Activated naive CD4-positive, alpha-beta T cell treated with anti-CD3 and anti-CD28 coated beads for 36 hours (primary cell): ENCODE measurements at regions not wholly inside any gene's neighbourhood (a gene's known extent, or its start where the extent isn't known, plus 50 kb on each side); places are given as distances from the start of the nearest gene placed in this dataset.

Source experiments
- CTCF ChIA-PET: fragments of 350-600 bp; sonication (Branson Sonifier 250); formaldehyde crosslinking; loops from one replicate; lab custom pipeline; 2021; ENCODE audit warnings: antibody characterized with exemption; lab: Charles Lee
- DNase-seq: peaks from one replicate; pipeline ENCODE4 v3.0.0-alpha.2; 2020
- H3K27ac Mint-ChIP-seq: one replicate; pipeline ENCODE4 v1.8.0; 2021; ENCODE audit warnings: mild to moderate bottlenecking, mixed read lengths
- H3K27me3 Mint-ChIP-seq: one replicate; pipeline ENCODE4 v1.8.0; 2021; ENCODE audit warnings: low read depth, mixed read lengths
- H3K36me3 Mint-ChIP-seq: one replicate; pipeline ENCODE4 v1.8.0; 2021; ENCODE audit warnings: low read depth, mixed read lengths
- H3K4me1 Mint-ChIP-seq: one replicate; pipeline ENCODE4 v1.8.0; 2021; ENCODE audit warnings: low read depth, mixed read lengths
- H3K4me3 Mint-ChIP-seq: one replicate; pipeline ENCODE4 v1.8.0; 2021; ENCODE audit warnings: mild to moderate bottlenecking, moderate library complexity, mixed read lengths
- H3K9me3 Mint-ChIP-seq: one replicate; pipeline ENCODE4 v1.8.0; 2021; ENCODE audit warnings: mixed read lengths
- intact Hi-C: fragments of 100-400 bp; cut with micrococcal nuclease; formaldehyde crosslinking; loops from one replicate; pipeline ENCODE4 v1.15.1; 2023

- no peaks in the 10 kb centered on the region for H3K4me1 Mint-ChIP-seq
- no peak overlapping the region for H3K27ac Mint-ChIP-seq
- H3K27me3 Mint-ChIP-seq, result no peaks in the 10 kb centered on the region
- H3K4me3 Mint-ChIP-seq, result no peak overlapping the region
- intact Hi-C loops, result no loop called here
- DNase-seq, result no peak
- no peaks in the 10 kb centered on the region for H3K36me3 Mint-ChIP-seq
- peaks cover 4% of the 10 kb centered on the region for H3K9me3 Mint-ChIP-seq
- CTCF ChIA-PET, result no interaction called here
Measured at GRCh38 chr18:73245345-73245744, 377.6 kb upstream of the NETO1 start.

- no peak overlapping the region for H3K4me3 Mint-ChIP-seq
- no peaks in the 10 kb centered on the region for H3K27me3 Mint-ChIP-seq
- no peaks in the 10 kb centered on the region for H3K4me1 Mint-ChIP-seq
- no peak for DNase-seq
- no peak overlapping the region for H3K27ac Mint-ChIP-seq
- H3K9me3 Mint-ChIP-seq, result peaks cover 4% of the 10 kb centered on the region
- intact Hi-C loops, result no loop called here
- CTCF ChIA-PET, result no interaction called here
- no peaks in the 10 kb centered on the region for H3K36me3 Mint-ChIP-seq
Measured at GRCh38 chr18:73244401-73244800, 376.6 kb upstream of the NETO1 start.

DNA sequence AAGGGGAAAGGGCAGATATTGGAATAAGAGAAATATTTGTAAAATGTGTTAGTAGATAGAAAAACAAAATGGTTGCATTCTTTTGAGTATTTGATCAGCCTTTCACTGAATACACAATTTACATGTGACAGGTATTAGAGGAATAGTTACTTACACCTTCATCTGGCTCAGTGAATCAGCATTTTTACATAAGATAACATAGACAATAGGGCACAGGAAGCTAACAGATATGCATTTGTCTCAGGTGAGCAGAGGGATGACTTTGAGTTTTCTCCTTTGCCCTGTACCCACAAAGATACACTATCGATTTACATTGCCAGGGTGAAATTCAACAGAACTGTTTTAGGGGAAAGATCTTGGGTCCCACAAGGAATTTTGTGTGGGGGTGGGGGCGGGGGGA, 373.1 kb upstream of the NETO1 start:
- Mint-ChIP-seq H3K4me3 (no peak overlapping the region), H3K4me1 (no peaks in the 10 kb centered on the region), H3K36me3 (no peaks in the 10 kb centered on the region), H3K9me3 (peaks cover 2% of the 10 kb centered on the region), H3K27ac (no peak overlapping the region), H3K27me3 (no peaks in the 10 kb centered on the region)
- no peak for DNase-seq
- CTCF ChIA-PET, result interaction anchor here (0.9 kb wide), 1 partner anchor 67 kb away, joined by 3 read pairs; no protein-coding TSS in a partner anchor
- intact Hi-C loops, result no loop called here

GRCh38 chr18:73235921-73236320, 368.1 kb upstream of the NETO1 start:
- no peaks in the 10 kb centered on the region for H3K27me3 Mint-ChIP-seq
- H3K9me3 Mint-ChIP-seq, result peaks cover 2% of the 10 kb centered on the region
- CTCF ChIA-PET, result no interaction called here
- no peak overlapping the region for H3K27ac Mint-ChIP-seq
- intact Hi-C loops, result no loop called here
- H3K4me1 Mint-ChIP-seq, result no peaks in the 10 kb centered on the region
- no peak for DNase-seq
- H3K36me3 Mint-ChIP-seq, result no peaks in the 10 kb centered on the region
- no peak overlapping the region for H3K4me3 Mint-ChIP-seq

- H3K27ac Mint-ChIP-seq, result no peak overlapping the region
- intact Hi-C loops, result no loop called here
- CTCF ChIA-PET, result no interaction called here
- no peaks in the 10 kb centered on the region for H3K4me1 Mint-ChIP-seq
- DNase-seq, result no peak
- no peak overlapping the region for H3K4me3 Mint-ChIP-seq
- H3K36me3 Mint-ChIP-seq, result no peaks in the 10 kb centered on the region
- peaks cover 2% of the 10 kb centered on the region for H3K9me3 Mint-ChIP-seq
- H3K27me3 Mint-ChIP-seq, result no peaks in the 10 kb centered on the region
Measured at GRCh38 chr18:73235491-73235890, 367.7 kb upstream of the NETO1 start.

GRCh38 chr18:73232933-73233332, 365.1 kb upstream of the NETO1 start:
- no peak for DNase-seq
- Mint-ChIP-seq H3K9me3 (peaks cover 2% of the 10 kb centered on the region), H3K27me3 (no peaks in the 10 kb centered on the region), H3K4me1 (no peaks in the 10 kb centered on the region), H3K27ac (no peak overlapping the region), H3K36me3 (no peaks in the 10 kb centered on the region), H3K4me3 (no peak overlapping the region)
- CTCF ChIA-PET, result no interaction called here
- intact Hi-C loops, result no loop called here

- Mint-ChIP-seq H3K9me3 (peaks cover 14% of the 10 kb centered on the region), H3K27me3 (no peaks in the 10 kb centered on the region), H3K36me3 (no peaks in the 10 kb centered on the region), H3K4me3 (no peak overlapping the region), H3K4me1 (no peaks in the 10 kb centered on the region), H3K27ac (no peak overlapping the region)
- no peak for DNase-seq
- intact Hi-C loops, result no loop called here
- CTCF ChIA-PET, result no interaction called here
Measured at GRCh38 chr18:73220663-73221062, 352.9 kb upstream of the NETO1 start.

- Mint-ChIP-seq H3K27me3 (no peaks in the 10 kb centered on the region), H3K9me3 (peaks cover 16% of the 10 kb centered on the region), H3K4me1 (no peaks in the 10 kb centered on the region), H3K4me3 (no peak overlapping the region), H3K36me3 (no peaks in the 10 kb centered on the region), H3K27ac (no peak overlapping the region)
- DNase-seq, result no peak
- intact Hi-C loops, result no loop called here
- CTCF ChIA-PET, result no interaction called here
Measured at GRCh38 chr18:73218293-73218692, 350.5 kb upstream of the NETO1 start.

- H3K4me3 Mint-ChIP-seq, result no peak overlapping the region
- no peak overlapping the region for H3K27ac Mint-ChIP-seq
- no peaks in the 10 kb centered on the region for H3K36me3 Mint-ChIP-seq
- intact Hi-C loops, result no loop called here
- CTCF ChIA-PET, result no interaction called here
- H3K4me1 Mint-ChIP-seq, result no peaks in the 10 kb centered on the region
- no peak for DNase-seq
- H3K27me3 Mint-ChIP-seq, result no peaks in the 10 kb centered on the region
- H3K9me3 Mint-ChIP-seq, result peaks cover 5% of the 10 kb centered on the region
Measured at GRCh38 chr18:73214970-73215369, 347.2 kb upstream of the NETO1 start.

- intact Hi-C loops, result no loop called here
- no peak for DNase-seq
- Mint-ChIP-seq H3K27ac (no peak overlapping the region), H3K4me1 (no peaks in the 10 kb centered on the region), H3K27me3 (no peaks in the 10 kb centered on the region), H3K9me3 (peaks cover 5% of the 10 kb centered on the region), H3K36me3 (no peaks in the 10 kb centered on the region), H3K4me3 (no peak overlapping the region)
- CTCF ChIA-PET, result no interaction called here
Measured at GRCh38 chr18:73212442-73212841, 344.7 kb upstream of the NETO1 start.

GRCh38 chr18:73201940-73202339, 334.2 kb upstream of the NETO1 start:
- no peak for DNase-seq
- H3K4me3 Mint-ChIP-seq, result no peak overlapping the region

DNA sequence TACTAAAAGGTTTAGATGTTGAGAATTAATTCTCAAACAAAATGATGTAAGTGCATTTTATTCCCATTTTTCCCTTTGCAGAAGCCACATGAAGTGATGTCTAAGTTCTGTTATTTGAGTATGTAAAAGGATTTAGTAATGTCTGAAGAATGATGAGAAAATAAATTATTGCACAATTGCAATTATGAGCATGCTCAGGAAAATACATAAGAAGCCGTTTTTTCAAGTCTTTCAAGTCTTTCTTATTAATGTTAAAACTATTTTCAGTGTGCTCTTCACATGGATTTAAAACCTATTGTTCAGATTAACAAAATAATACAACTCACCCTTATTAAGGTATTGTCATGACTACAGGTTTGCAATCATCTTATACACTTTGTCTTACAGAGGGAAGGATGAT, 331.4 kb upstream of the NETO1 start:
- intact Hi-C loops, result no loop called here
- Mint-ChIP-seq H3K4me1 (no peaks in the 10 kb centered on the region), H3K4me3 (no peak overlapping the region), H3K36me3 (no peaks in the 10 kb centered on the region), H3K27me3 (no peaks in the 10 kb centered on the region), H3K9me3 (peaks cover 3% of the 10 kb centered on the region), H3K27ac (no peak overlapping the region)
- no peak for DNase-seq
- CTCF ChIA-PET, result no interaction called here

More at GRCh38 chr18:73201940-73202339, 334.2 kb upstream of the NETO1 start:
- Mint-ChIP-seq H3K4me1 (no peaks in the 10 kb centered on the region), H3K36me3 (no peaks in the 10 kb centered on the region), H3K27ac (no peak overlapping the region), H3K9me3 (peaks cover 3% of the 10 kb centered on the region), H3K27me3 (no peaks in the 10 kb centered on the region)
- CTCF ChIA-PET, result no interaction called here
- intact Hi-C loops, result no loop called here

DNA sequence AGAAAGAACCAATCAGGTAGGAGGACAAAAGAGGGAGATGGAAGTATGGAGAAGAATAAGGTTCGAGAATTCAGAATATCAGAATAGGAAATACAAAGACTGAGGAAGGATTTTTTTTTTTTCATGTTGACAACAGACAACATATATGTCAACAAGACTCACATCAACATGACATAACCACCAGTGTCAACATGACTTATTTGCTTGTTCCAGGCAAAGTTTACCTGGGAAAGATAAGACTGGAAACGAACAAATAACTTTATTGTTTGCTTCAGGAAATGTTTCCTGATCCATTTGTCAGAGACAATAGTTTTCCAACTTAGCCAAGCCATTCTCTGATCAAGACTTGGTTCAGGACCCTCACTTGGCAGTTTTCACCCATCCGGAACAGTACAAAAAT, 321.9 kb upstream of the NETO1 start:
- DNase-seq, result no peak
- Mint-ChIP-seq H3K9me3 (peaks cover 12% of the 10 kb centered on the region), H3K4me3 (no peak overlapping the region), H3K27ac (no peak overlapping the region), H3K27me3 (no peaks in the 10 kb centered on the region), H3K4me1 (no peaks in the 10 kb centered on the region), H3K36me3 (no peaks in the 10 kb centered on the region)
- intact Hi-C loops, result no loop called here
- CTCF ChIA-PET, result no interaction called here

DNA sequence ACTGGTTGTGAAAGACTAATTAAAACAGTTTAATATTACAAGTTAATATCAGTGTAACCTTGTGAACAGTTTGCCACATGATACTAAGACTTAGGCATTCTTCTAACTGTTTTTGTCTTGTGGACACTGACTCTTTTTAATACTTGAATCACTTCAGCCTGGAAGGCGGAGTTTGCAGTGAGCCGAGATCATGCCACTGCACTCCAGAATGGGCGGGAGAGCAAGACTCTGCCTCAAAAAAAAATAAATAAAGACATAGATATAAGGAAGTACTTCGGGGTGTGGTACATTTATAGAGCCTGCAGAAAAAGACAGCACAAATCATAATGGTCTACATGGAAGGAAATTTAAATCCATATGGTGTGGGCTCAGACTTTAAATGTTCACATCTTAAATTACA, 300.4 kb upstream of the NETO1 start:
- CTCF ChIA-PET, result no interaction called here
- DNase-seq, result no peak
- no peaks in the 10 kb centered on the region for H3K27me3 Mint-ChIP-seq
- H3K9me3 Mint-ChIP-seq, result peaks cover 2% of the 10 kb centered on the region
- H3K36me3 Mint-ChIP-seq, result no peaks in the 10 kb centered on the region
- intact Hi-C loops, result no loop called here
- no peaks in the 10 kb centered on the region for H3K4me1 Mint-ChIP-seq
- H3K27ac Mint-ChIP-seq, result no peak overlapping the region
- H3K4me3 Mint-ChIP-seq, result no peak overlapping the region
